ENCODE measurements at regions not wholly inside any gene's neighbourhood (a gene's known extent, or its start where the extent isn't known, plus 50 kb on each side); places are given as distances from the start of the nearest gene placed in this dataset.

- TF ChIP-seq POLR2A (IDR thresholded peaks at IDR 0.05) (no peak), CTCF (IDR thresholded peaks at IDR 0.05) (no peak)
Measured at GRCh38 chr15:37767841-37768455, 166.5 kb upstream of the TMCO5A start.
